Liver (tissue), 8 donors: ENCODE measurements at regions not wholly inside any gene's neighbourhood (a gene's known extent, or its start where the extent isn't known, plus 50 kb on each side); places are given as distances from the start of the nearest gene placed in this dataset.

Source experiments
- DNase-seq: peaks from one replicate; pipeline ENCODE4 v3.0.0-alpha.2; 2017; ENCODE audit warnings: low spot score
- H3K27ac ChIP-seq, 2 donors: one replicate each; pipeline ENCODE4 v1.7.0; 2013; ENCODE audit warnings: inconsistent platforms in 2 of 2, low read length in 2 of 2, control low read depth in 1 of 2, low read depth in 1 of 2, mild to moderate bottlenecking in 1 of 2
- H3K27me3 ChIP-seq, 4 donors: one replicate each; pipeline versions ENCODE4 v1.6.1 to v1.7.0; 2013; ENCODE audit warnings: low read length in 3 of 4, inconsistent platforms in 1 of 4, mild to moderate bottlenecking in 1 of 4, moderate library complexity in 1 of 4; ENCODE audit not compliant: control insufficient read depth in 4 of 4, insufficient read depth in 4 of 4
- H3K36me3 ChIP-seq, 4 donors: one replicate each; pipeline versions ENCODE4 v1.6.1 to v1.7.0; 2013; ENCODE audit warnings: low read length in 3 of 4, mild to moderate bottlenecking in 3 of 4, low read depth in 1 of 4, moderate library complexity in 1 of 4; ENCODE audit not compliant: control insufficient read depth in 4 of 4, insufficient read depth in 3 of 4
- H3K4me1 ChIP-seq, 4 donors: one replicate each; pipeline versions ENCODE4 v1.6.1 to v1.7.0; 2013; ENCODE audit warnings: low read length in 3 of 4, mild to moderate bottlenecking in 3 of 4, moderate library complexity in 1 of 4; ENCODE audit not compliant: control insufficient read depth in 4 of 4, insufficient read depth in 4 of 4
- H3K4me3 ChIP-seq, 3 donors: one replicate each; pipeline versions ENCODE4 v1.6.1 to v1.7.0; 2013; ENCODE audit warnings: low read length in 3 of 3, control low read depth in 1 of 3, low read depth in 1 of 3, mild to moderate bottlenecking in 1 of 3
- H3K9ac ChIP-seq, 2 donors: one replicate each; pipeline ENCODE4 v1.7.0; 2013; ENCODE audit warnings: low read length in 2 of 2, mild to moderate bottlenecking in 2 of 2, moderate library complexity in 2 of 2, control low read depth in 1 of 2, low read depth in 1 of 2
- H3K9me3 ChIP-seq, 4 donors: one replicate each; pipeline versions ENCODE4 v1.6.1 to v1.7.0; 2013; ENCODE audit warnings: low read length in 3 of 4; ENCODE audit not compliant: control insufficient read depth in 4 of 4
- EGR1 ChIP-seq, 2 donors: IDR thresholded peaks; 2 replicates each; pipeline ENCODE4 v1.6.1; 2016 to 2018; ENCODE audit warnings: antibody characterized with exemption in 2 of 2, low read depth in 2 of 2
- FOXA1 ChIP-seq: IDR thresholded peaks from 2 replicates; pipeline ENCODE4 v1.6.1; 2016; ENCODE audit warnings: antibody characterized with exemption
- FOXA2 ChIP-seq: IDR thresholded peaks from 2 replicates; pipeline ENCODE4 v1.6.1; 2016; ENCODE audit warnings: antibody characterized with exemption
- GABPA ChIP-seq, 2 donors: IDR thresholded peaks in 1 of 2; conservative IDR thresholded peaks in 1 of 2; 2 replicates each; pipeline ENCODE4 v1.6.1; 2016; ENCODE audit warnings: antibody characterized with exemption in 2 of 2, mild to moderate bottlenecking in 1 of 2, moderate library complexity in 1 of 2
- HNF4A ChIP-seq, 2 donors: conservative IDR thresholded peaks; 2 replicates each; pipeline ENCODE4 v1.6.1; 2016; ENCODE audit warnings: antibody characterized with exemption in 2 of 2, mild to moderate bottlenecking in 2 of 2
- HNF4G ChIP-seq: IDR thresholded peaks from 2 replicates; pipeline ENCODE4 v1.6.1; 2016; ENCODE audit warnings: antibody characterized with exemption
- JUND ChIP-seq, 2 donors: IDR thresholded peaks; 2 replicates each; pipeline ENCODE4 v1.6.1; 2016; ENCODE audit warnings: antibody characterized with exemption in 2 of 2
- RAD21 ChIP-seq, 2 donors: IDR thresholded peaks; 2 replicates each; pipeline ENCODE4 v1.6.1; 2016; ENCODE audit warnings: antibody characterized with exemption in 2 of 2, mild to moderate bottlenecking in 2 of 2
- RXRA ChIP-seq, 2 donors: IDR thresholded peaks; 2 replicates each; pipeline ENCODE4 v1.6.1; 2017 to 2018; ENCODE audit warnings: antibody characterized with exemption in 2 of 2, mild to moderate bottlenecking in 1 of 2
- SP1 ChIP-seq: IDR thresholded peaks from 2 replicates; pipeline ENCODE4 v1.6.1; 2018; ENCODE audit warnings: antibody characterized with exemption, mild to moderate bottlenecking
- TAF1 ChIP-seq: conservative IDR thresholded peaks from 2 replicates; pipeline ENCODE4 v1.6.1; 2016; ENCODE audit warnings: antibody characterized with exemption, mild to moderate bottlenecking
- YY1 ChIP-seq: IDR thresholded peaks from 2 replicates; pipeline ENCODE4 v1.6.1; 2016; ENCODE audit warnings: antibody characterized with exemption, mild to moderate bottlenecking
- WGBS: extraction: QIAGEN DNeasy Blood & Tissue Kit; methylation state at CpG from one replicate; pipeline ENCODE4 v1.1.7; 2013; 5-methylcytosine and 5-hydroxymethylcytosine counted together
- TF ChIP-seq, protein P1 (sequence below): IDR thresholded peaks from 2 replicates; pipeline ENCODE4 v1.6.1; 2016; ENCODE audit warnings: antibody characterized with exemption, mild to moderate bottlenecking
- TF ChIP-seq, protein P2 (sequence below): IDR thresholded peaks from 2 replicates; pipeline ENCODE4 v1.6.1; 2016; ENCODE audit warnings: antibody characterized with exemption
- TF ChIP-seq, protein P3 (sequence below): IDR thresholded peaks from 2 replicates; pipeline ENCODE4 v1.6.1; 2016; ENCODE audit warnings: antibody characterized with exemption
- TF ChIP-seq, protein P4 (sequence below): IDR thresholded peaks from 2 replicates; pipeline ENCODE4 v1.6.1; 2016; ENCODE audit warnings: antibody characterized with exemption
- TF ChIP-seq, protein P5 (sequence below): fragments of 150-350 bp; IDR thresholded peaks from 2 replicates; pipeline ENCODE4 v1.5.1; 2017; ENCODE audit warnings: improper control_type of control experiment, low read depth, low read length; ENCODE audit not compliant: missing input control
- donor health status: healthy.
- donor health status: healthy.
- donor health status: healthy.
- donor health status: healthy.
- donor health status: healthy.

DNA sequence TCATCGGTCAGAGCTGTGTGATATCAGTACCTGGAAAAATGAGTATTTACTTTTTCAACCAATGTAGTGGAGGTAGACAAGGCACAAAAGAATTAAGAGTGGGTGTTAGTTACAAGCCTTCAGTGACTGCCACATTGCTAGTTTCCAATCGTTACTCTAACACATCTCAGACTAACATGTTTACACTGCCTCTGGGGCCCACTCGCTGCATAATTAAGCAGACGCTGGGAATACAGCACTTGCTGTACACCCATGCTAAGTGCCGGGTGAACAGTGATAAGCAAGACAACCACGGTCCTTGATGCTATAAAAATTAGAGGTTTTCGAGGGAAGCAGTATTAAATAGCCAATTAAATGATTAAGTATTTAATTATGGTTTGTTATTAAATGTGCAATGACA, 1147.6 kb downstream of the AACS start:
- no peak overlapping the region for H3K9ac ChIP-seq
- no peaks in the 10 kb centered on the region for H3K36me3 ChIP-seq
- TF ChIP-seq, protein P1, sequence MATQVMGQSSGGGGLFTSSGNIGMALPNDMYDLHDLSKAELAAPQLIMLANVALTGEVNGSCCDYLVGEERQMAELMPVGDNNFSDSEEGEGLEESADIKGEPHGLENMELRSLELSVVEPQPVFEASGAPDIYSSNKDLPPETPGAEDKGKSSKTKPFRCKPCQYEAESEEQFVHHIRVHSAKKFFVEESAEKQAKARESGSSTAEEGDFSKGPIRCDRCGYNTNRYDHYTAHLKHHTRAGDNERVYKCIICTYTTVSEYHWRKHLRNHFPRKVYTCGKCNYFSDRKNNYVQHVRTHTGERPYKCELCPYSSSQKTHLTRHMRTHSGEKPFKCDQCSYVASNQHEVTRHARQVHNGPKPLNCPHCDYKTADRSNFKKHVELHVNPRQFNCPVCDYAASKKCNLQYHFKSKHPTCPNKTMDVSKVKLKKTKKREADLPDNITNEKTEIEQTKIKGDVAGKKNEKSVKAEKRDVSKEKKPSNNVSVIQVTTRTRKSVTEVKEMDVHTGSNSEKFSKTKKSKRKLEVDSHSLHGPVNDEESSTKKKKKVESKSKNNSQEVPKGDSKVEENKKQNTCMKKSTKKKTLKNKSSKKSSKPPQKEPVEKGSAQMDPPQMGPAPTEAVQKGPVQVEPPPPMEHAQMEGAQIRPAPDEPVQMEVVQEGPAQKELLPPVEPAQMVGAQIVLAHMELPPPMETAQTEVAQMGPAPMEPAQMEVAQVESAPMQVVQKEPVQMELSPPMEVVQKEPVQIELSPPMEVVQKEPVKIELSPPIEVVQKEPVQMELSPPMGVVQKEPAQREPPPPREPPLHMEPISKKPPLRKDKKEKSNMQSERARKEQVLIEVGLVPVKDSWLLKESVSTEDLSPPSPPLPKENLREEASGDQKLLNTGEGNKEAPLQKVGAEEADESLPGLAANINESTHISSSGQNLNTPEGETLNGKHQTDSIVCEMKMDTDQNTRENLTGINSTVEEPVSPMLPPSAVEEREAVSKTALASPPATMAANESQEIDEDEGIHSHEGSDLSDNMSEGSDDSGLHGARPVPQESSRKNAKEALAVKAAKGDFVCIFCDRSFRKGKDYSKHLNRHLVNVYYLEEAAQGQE, result no peak
- TF ChIP-seq, protein P2, sequence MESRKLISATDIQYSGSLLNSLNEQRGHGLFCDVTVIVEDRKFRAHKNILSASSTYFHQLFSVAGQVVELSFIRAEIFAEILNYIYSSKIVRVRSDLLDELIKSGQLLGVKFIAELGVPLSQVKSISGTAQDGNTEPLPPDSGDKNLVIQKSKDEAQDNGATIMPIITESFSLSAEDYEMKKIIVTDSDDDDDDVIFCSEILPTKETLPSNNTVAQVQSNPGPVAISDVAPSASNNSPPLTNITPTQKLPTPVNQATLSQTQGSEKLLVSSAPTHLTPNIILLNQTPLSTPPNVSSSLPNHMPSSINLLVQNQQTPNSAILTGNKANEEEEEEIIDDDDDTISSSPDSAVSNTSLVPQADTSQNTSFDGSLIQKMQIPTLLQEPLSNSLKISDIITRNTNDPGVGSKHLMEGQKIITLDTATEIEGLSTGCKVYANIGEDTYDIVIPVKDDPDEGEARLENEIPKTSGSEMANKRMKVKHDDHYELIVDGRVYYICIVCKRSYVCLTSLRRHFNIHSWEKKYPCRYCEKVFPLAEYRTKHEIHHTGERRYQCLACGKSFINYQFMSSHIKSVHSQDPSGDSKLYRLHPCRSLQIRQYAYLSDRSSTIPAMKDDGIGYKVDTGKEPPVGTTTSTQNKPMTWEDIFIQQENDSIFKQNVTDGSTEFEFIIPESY, result no peak
- TF ChIP-seq, protein P3, sequence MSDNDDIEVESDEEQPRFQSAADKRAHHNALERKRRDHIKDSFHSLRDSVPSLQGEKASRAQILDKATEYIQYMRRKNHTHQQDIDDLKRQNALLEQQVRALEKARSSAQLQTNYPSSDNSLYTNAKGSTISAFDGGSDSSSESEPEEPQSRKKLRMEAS, result no peak
- TF ChIP-seq, protein P4, sequence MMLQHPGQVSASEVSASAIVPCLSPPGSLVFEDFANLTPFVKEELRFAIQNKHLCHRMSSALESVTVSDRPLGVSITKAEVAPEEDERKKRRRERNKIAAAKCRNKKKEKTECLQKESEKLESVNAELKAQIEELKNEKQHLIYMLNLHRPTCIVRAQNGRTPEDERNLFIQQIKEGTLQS, result no peak
- TF ChIP-seq TAF1 (no peak), FOXA2 (no peak), HNF4A (conservative IDR thresholded peaks at IDR 0.05) (no peak), RAD21 (IDR thresholded peaks at IDR 0.05) (no peak), JUND (IDR thresholded peaks at IDR 0.05) (no peak), YY1 (no peak), HNF4G (no peak), FOXA1 (no peak), GABPA (IDR thresholded peaks at IDR 0.05 in 1 of 2, conservative IDR thresholded peaks at IDR 0.05 in 1 of 2) (no peak), EGR1 (IDR thresholded peaks at IDR 0.05; ENCODE audit: low read depth in 2 of 2) (no peak), RXRA (IDR thresholded peaks at IDR 0.05) (no peak), SP1 (no peak)
- TF ChIP-seq, protein P5, sequence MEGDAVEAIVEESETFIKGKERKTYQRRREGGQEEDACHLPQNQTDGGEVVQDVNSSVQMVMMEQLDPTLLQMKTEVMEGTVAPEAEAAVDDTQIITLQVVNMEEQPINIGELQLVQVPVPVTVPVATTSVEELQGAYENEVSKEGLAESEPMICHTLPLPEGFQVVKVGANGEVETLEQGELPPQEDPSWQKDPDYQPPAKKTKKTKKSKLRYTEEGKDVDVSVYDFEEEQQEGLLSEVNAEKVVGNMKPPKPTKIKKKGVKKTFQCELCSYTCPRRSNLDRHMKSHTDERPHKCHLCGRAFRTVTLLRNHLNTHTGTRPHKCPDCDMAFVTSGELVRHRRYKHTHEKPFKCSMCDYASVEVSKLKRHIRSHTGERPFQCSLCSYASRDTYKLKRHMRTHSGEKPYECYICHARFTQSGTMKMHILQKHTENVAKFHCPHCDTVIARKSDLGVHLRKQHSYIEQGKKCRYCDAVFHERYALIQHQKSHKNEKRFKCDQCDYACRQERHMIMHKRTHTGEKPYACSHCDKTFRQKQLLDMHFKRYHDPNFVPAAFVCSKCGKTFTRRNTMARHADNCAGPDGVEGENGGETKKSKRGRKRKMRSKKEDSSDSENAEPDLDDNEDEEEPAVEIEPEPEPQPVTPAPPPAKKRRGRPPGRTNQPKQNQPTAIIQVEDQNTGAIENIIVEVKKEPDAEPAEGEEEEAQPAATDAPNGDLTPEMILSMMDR, result no peak
- peaks cover 0 to 7% (median 0%) of the 10 kb centered on the region in 4 donors for H3K27me3 ChIP-seq
- DNase-seq, result no peak
- H3K27ac ChIP-seq, result no peak overlapping the region
- no peaks in the 10 kb centered on the region for H3K4me1 ChIP-seq
- WGBS, result 71% methylated on average over 7 of the region's 7 CpGs
- H3K9me3 ChIP-seq, result peaks cover 0 to 1% (median 0%) of the 10 kb centered on the region in 4 donors
- no peak overlapping the region for H3K4me3 ChIP-seq

DNA sequence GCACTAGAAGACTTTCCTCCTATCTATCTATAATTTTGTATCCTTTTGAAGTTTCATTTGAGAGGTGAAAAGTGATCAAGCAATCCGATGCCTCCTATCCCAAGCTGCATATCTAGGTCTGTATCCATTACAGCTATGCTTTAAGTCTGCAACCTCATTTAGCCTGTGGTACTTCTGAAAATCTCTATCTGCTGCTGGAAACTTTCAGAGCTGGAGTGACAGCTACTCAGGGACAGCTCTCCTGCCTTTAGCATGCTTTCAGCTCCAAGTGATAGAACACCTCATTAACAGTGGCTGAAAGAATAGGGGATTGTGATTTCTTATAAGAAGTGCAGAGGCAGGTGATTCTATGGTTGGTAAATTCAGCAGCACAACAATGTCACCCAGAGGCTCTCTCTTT, 1153.5 kb downstream of the AACS start:
- 81% methylated on average over 1 of the region's 1 CpG for WGBS
- Histone ChIP-seq H3K4me1 (no peaks in the 10 kb centered on the region), H3K9ac (no peak overlapping the region), H3K36me3 (no peaks in the 10 kb centered on the region), H3K27me3 (peaks cover 0 to 3% (median 0%) of the 10 kb centered on the region in 4 donors), H3K27ac (no peak overlapping the region), H3K4me3 (no peak overlapping the region), H3K9me3 (no peaks in the 10 kb centered on the region)
- no peak for DNase-seq
- TF ChIP-seq FOXA1, result no peak
- TF ChIP-seq, protein P5, result no peak
- TF ChIP-seq JUND (IDR thresholded peaks at IDR 0.05), result no peak
- TF ChIP-seq, protein P1, result no peak
- TF ChIP-seq, protein P4, result no peak
- TF ChIP-seq FOXA2, result no peak
- no peak for TF ChIP-seq TAF1
- TF ChIP-seq EGR1 (IDR thresholded peaks at IDR 0.05; ENCODE audit: low read depth in 2 of 2), result no peak
- TF ChIP-seq, protein P3, result no peak
- TF ChIP-seq YY1, result no peak
